ENCODE measurements at regions not wholly inside any gene's neighbourhood (a gene's known extent, or its start where the extent isn't known, plus 50 kb on each side); places are given as distances from the start of the nearest gene placed in this dataset.

DNA sequence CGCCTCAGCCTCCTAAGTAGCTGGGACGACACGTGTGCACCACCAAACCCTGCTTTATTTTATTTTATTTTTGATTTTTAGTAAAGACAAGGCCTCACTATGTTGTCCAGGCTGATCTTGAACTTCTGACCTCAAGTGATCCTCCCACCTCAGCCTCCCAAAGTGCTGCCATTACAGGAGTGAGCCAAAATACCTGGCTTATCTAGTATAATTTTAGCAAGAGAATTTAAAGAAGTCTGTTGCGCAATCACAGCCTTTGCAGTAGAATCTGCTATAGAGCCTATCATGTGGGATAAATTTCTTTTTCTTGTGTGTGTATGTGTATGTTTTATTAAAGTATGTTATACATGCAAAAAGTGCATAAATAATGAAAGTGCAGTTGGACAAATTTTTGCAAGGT is 92.1 kb upstream of the ANKEF1 start:
- TF ChIP-seq, protein P1, sequence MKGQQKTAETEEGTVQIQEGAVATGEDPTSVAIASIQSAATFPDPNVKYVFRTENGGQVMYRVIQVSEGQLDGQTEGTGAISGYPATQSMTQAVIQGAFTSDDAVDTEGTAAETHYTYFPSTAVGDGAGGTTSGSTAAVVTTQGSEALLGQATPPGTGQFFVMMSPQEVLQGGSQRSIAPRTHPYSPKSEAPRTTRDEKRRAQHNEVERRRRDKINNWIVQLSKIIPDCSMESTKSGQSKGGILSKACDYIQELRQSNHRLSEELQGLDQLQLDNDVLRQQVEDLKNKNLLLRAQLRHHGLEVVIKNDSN (IDR thresholded peaks at IDR 0.05), result no peak
- TF ChIP-seq YY1 (IDR thresholded peaks at IDR 0.05; ENCODE audit: low read depth) (no peak), CEBPB (IDR thresholded peaks at IDR 0.05) (peak; percentile 79)

DNA sequence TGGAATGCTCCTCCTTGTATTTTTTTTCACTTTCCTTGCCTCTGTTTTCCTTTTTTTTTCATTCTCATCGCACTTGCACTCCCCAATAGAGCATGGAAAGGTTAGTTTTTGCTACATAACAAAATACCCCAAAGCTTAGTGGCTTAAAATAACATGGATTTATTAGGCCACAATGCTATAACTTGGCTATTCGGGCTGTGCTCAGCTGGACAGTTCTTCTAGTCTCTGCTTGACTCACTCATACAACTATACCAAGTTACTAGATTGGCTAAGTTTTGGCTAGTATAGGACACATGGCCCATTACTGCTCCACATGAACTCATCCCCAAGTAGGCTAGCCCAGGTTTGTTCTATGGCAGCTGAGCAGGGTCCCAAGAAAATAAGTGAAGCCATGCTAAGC is 94.5 kb upstream of the ANKEF1 start:
- TF ChIP-seq ZBTB7A (IDR thresholded peaks at IDR 0.05; ENCODE audit: low read depth) (no peak), EP300 (IDR thresholded peaks at IDR 0.05; ENCODE audit: borderline replicate concordance) (no peak), YY1 (IDR thresholded peaks at IDR 0.05; ENCODE audit: low read depth) (no peak), CREB1 (IDR thresholded peaks at IDR 0.05; ENCODE audit: low read depth) (no peak), CEBPB (IDR thresholded peaks at IDR 0.05) (no peak), FOXM1 (IDR thresholded peaks at IDR 0.05; ENCODE audit: borderline replicate concordance, low read depth) (no peak), TAF1 (IDR thresholded peaks at IDR 0.05; ENCODE audit: low read depth) (no peak), NFIC (IDR thresholded peaks at IDR 0.05) (no peak), TEAD4 (IDR thresholded peaks at IDR 0.05) (no peak), EGR1 (IDR thresholded peaks at IDR 0.05) (no peak), RAD21 (IDR thresholded peaks at IDR 0.05; ENCODE audit: low read depth) (no peak), TCF12 (IDR thresholded peaks at IDR 0.05; ENCODE audit: low read depth) (no peak)
- TF ChIP-seq, protein P1 (IDR thresholded peaks at IDR 0.05), result no peak
- TF ChIP-seq, protein P2, sequence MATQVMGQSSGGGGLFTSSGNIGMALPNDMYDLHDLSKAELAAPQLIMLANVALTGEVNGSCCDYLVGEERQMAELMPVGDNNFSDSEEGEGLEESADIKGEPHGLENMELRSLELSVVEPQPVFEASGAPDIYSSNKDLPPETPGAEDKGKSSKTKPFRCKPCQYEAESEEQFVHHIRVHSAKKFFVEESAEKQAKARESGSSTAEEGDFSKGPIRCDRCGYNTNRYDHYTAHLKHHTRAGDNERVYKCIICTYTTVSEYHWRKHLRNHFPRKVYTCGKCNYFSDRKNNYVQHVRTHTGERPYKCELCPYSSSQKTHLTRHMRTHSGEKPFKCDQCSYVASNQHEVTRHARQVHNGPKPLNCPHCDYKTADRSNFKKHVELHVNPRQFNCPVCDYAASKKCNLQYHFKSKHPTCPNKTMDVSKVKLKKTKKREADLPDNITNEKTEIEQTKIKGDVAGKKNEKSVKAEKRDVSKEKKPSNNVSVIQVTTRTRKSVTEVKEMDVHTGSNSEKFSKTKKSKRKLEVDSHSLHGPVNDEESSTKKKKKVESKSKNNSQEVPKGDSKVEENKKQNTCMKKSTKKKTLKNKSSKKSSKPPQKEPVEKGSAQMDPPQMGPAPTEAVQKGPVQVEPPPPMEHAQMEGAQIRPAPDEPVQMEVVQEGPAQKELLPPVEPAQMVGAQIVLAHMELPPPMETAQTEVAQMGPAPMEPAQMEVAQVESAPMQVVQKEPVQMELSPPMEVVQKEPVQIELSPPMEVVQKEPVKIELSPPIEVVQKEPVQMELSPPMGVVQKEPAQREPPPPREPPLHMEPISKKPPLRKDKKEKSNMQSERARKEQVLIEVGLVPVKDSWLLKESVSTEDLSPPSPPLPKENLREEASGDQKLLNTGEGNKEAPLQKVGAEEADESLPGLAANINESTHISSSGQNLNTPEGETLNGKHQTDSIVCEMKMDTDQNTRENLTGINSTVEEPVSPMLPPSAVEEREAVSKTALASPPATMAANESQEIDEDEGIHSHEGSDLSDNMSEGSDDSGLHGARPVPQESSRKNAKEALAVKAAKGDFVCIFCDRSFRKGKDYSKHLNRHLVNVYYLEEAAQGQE (IDR thresholded peaks at IDR 0.05; ENCODE audit: low read depth), result no peak
- TF ChIP-seq, protein P3, sequence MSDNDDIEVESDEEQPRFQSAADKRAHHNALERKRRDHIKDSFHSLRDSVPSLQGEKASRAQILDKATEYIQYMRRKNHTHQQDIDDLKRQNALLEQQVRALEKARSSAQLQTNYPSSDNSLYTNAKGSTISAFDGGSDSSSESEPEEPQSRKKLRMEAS (IDR thresholded peaks at IDR 0.05), result no peak

DNA sequence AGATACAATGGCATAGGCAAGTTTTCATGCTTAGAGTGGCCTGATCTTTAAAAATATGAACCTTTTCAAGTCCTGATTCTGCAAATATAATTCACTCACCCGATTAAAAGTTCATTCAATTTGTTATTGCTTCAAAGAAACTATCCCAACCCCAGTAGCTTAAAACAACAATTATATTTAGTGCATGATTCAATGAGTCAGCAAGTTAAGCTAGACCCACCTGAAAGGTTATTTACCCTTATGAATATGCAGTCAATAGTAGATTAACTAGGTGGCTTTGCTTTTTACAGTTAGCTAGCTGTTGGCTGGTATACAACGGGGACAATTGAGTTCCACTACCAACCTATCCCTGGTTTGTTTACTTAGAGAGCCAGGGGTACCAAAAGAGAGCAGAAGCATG is 95.6 kb upstream of the ANKEF1 start:
- TF ChIP-seq, protein P3 (IDR thresholded peaks at IDR 0.05), result no peak
- TF ChIP-seq CREB1 (IDR thresholded peaks at IDR 0.05; ENCODE audit: low read depth), result no peak
- no peak for TF ChIP-seq TEAD4 (IDR thresholded peaks at IDR 0.05)
- no peak for TF ChIP-seq EP300 (IDR thresholded peaks at IDR 0.05; ENCODE audit: borderline replicate concordance)
- no peak for TF ChIP-seq TAF1 (IDR thresholded peaks at IDR 0.05; ENCODE audit: low read depth)
- TF ChIP-seq ZBTB7A (IDR thresholded peaks at IDR 0.05; ENCODE audit: low read depth), result no peak
- no peak for TF ChIP-seq YY1 (IDR thresholded peaks at IDR 0.05; ENCODE audit: low read depth)
- no peak for TF ChIP-seq FOXM1 (IDR thresholded peaks at IDR 0.05; ENCODE audit: borderline replicate concordance, low read depth)
- no peak for TF ChIP-seq RAD21 (IDR thresholded peaks at IDR 0.05; ENCODE audit: low read depth)
- TF ChIP-seq, protein P2 (IDR thresholded peaks at IDR 0.05; ENCODE audit: low read depth), result no peak
- no peak for TF ChIP-seq NFIC (IDR thresholded peaks at IDR 0.05)
- TF ChIP-seq, protein P1 (IDR thresholded peaks at IDR 0.05), result no peak
- no peak for TF ChIP-seq TCF12 (IDR thresholded peaks at IDR 0.05; ENCODE audit: low read depth)
- TF ChIP-seq EGR1 (IDR thresholded peaks at IDR 0.05), result no peak
- TF ChIP-seq CEBPB (IDR thresholded peaks at IDR 0.05), result no peak

DNA sequence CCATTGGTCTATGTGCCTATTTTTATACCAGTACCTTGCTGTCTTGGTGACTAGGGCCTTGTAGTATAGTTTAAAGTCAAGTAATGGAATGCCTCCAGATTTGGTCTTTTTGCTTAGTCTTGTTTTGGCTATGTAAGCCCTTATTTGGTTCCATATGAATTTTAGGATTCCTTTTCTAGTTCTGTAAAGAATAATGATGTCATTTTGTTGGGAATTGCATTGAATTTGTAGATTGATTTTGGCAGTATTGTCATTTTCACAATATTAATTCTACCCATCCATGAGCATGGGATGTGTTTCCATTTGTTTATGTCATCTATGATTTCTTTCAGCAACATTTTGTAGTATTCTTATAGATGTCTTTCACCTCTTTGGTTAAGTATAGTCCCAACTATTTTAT is 96.4 kb upstream of the PAK5 start:
- no peak for TF ChIP-seq EP300 (IDR thresholded peaks at IDR 0.05; ENCODE audit: borderline replicate concordance)
- no peak for TF ChIP-seq TAF1 (IDR thresholded peaks at IDR 0.05; ENCODE audit: low read depth)
- TF ChIP-seq YY1 (IDR thresholded peaks at IDR 0.05; ENCODE audit: low read depth), result no peak
- no peak for TF ChIP-seq EGR1 (IDR thresholded peaks at IDR 0.05)
- no peak for TF ChIP-seq RAD21 (IDR thresholded peaks at IDR 0.05; ENCODE audit: low read depth)
- TF ChIP-seq, protein P2 (IDR thresholded peaks at IDR 0.05; ENCODE audit: low read depth), result no peak
- no peak for TF ChIP-seq ZBTB7A (IDR thresholded peaks at IDR 0.05; ENCODE audit: low read depth)
- TF ChIP-seq, protein P1 (IDR thresholded peaks at IDR 0.05), result no peak
- no peak for TF ChIP-seq FOXM1 (IDR thresholded peaks at IDR 0.05; ENCODE audit: borderline replicate concordance, low read depth)
- no peak for TF ChIP-seq NFIC (IDR thresholded peaks at IDR 0.05)
- TF ChIP-seq CREB1 (IDR thresholded peaks at IDR 0.05; ENCODE audit: low read depth), result no peak
- TF ChIP-seq TCF12 (IDR thresholded peaks at IDR 0.05; ENCODE audit: low read depth), result no peak
- no peak for TF ChIP-seq TEAD4 (IDR thresholded peaks at IDR 0.05)
- TF ChIP-seq CEBPB (IDR thresholded peaks at IDR 0.05), result no peak

All from Ishikawa (cell line).